HG03039 (cell line): ENCODE measurements at regions not wholly inside any gene's neighbourhood (a gene's known extent, or its start where the extent isn't known, plus 50 kb on each side); places are given as distances from the start of the nearest gene placed in this dataset.

Source experiments
- ATAC-seq: cut with Tn5 transposase; IDR thresholded peaks from one replicate; pipeline ENCODE4 v1.9.1; 2021; ENCODE audit warnings: mild to moderate bottlenecking, moderate library complexity; ENCODE audit not compliant: unreplicated experiment

GRCh38 chr18:77969972-77970371 is 720.3 kb downstream of the GALR1 start:
- ATAC-seq: no peak

GRCh38 chr18:77970814-77971213 is 721.2 kb downstream of the GALR1 start:
- ATAC-seq: no peak

GRCh38 chr18:77973745-77974144 is 724.1 kb downstream of the GALR1 start:
- no peak for ATAC-seq

- no peak for ATAC-seq
These were observed 724.7 kb downstream of the GALR1 start for GRCh38 chr18:77974329-77974728.

- no peak for ATAC-seq
These were observed 727.7 kb downstream of the GALR1 start for GRCh38 chr18:77977331-77977730.

- ATAC-seq: no peak
These were observed 730.6 kb downstream of the GALR1 start for GRCh38 chr18:77980275-77980674.

GRCh38 chr18:77981874-77982273 is 732.2 kb downstream of the GALR1 start:
- ATAC-seq: no peak

GRCh38 chr18:77983270-77983669 is 733.6 kb downstream of the GALR1 start:
- ATAC-seq: no peak

GRCh38 chr18:77984178-77984577 is 734.5 kb downstream of the GALR1 start:
- no peak for ATAC-seq

GRCh38 chr18:77984833-77985232 is 735.2 kb downstream of the GALR1 start:
- no peak for ATAC-seq

- ATAC-seq: no peak
These were observed 736.1 kb downstream of the GALR1 start for GRCh38 chr18:77985526-77986281.

- ATAC-seq: no peak
These were observed 740.5 kb downstream of the GALR1 start for GRCh38 chr18:77990131-77990530.

- ATAC-seq: no peak
These were observed 741.3 kb downstream of the GALR1 start for GRCh38 chr18:77990901-77991300.

- ATAC-seq: no peak
These were observed 742.4 kb downstream of the GALR1 start for GRCh38 chr18:77992057-77992456.

- ATAC-seq: no peak
These were observed 743.7 kb downstream of the GALR1 start for GRCh38 chr18:77993188-77993981.

- ATAC-seq: no peak
These were observed 745.9 kb downstream of the GALR1 start for GRCh38 chr18:77995593-77995992.

GRCh38 chr18:77996737-77997136 is 747.1 kb downstream of the GALR1 start:
- ATAC-seq: no peak

- no peak for ATAC-seq
These were observed 752.2 kb downstream of the GALR1 start for GRCh38 chr18:78001811-78002210.

GRCh38 chr18:78006006-78006773 is 756.5 kb downstream of the GALR1 start:
- no peak for ATAC-seq

- no peak for ATAC-seq
These were observed 757.2 kb downstream of the GALR1 start for GRCh38 chr18:78006774-78007260.

- no peak for ATAC-seq
These were observed 760.7 kb downstream of the GALR1 start for GRCh38 chr18:78010363-78010762.
